Activated naive CD4-positive, alpha-beta T cell treated with anti-CD3 and anti-CD28 coated beads, Interleukin-2, amount 50 U/mL, for 24 hours (primary cell): ENCODE measurements at regions not wholly inside any gene's neighbourhood (a gene's known extent, or its start where the extent isn't known, plus 50 kb on each side); places are given as distances from the start of the nearest gene placed in this dataset.
"Not testable (repeated sequence)": the region's sequence is repeated elsewhere in the genome, so short reads cannot be mapped to it uniquely, and the experiment has no call there.

Experiments
- H3K27ac Mint-ChIP-seq: one replicate; pipeline ENCODE4 v1.8.0; 2021; ENCODE audit warnings: mild to moderate bottlenecking, mixed read lengths
- H3K27me3 Mint-ChIP-seq: one replicate; pipeline ENCODE4 v1.8.0; 2021; ENCODE audit warnings: mixed read lengths
- H3K36me3 Mint-ChIP-seq: one replicate; pipeline ENCODE4 v1.8.0; 2021; ENCODE audit warnings: mixed read lengths
- H3K4me1 Mint-ChIP-seq: one replicate; pipeline ENCODE4 v1.8.0; 2021; ENCODE audit warnings: mixed read lengths
- H3K4me3 Mint-ChIP-seq: one replicate; pipeline ENCODE4 v1.8.0; 2021; ENCODE audit warnings: mild to moderate bottlenecking, mixed read lengths
- H3K9me3 Mint-ChIP-seq: one replicate; pipeline ENCODE4 v1.8.0; 2021; ENCODE audit warnings: mixed read lengths

GRCh38 chr14:26655128-26655527 is 57.3 kb upstream of the NOVA1 start:
- Mint-ChIP-seq H3K27ac (no peak overlapping the region), H3K9me3 (no peaks in the 10 kb centered on the region), H3K36me3 (no peaks in the 10 kb centered on the region), H3K4me3 (no peak overlapping the region), H3K27me3 (no peaks in the 10 kb centered on the region), H3K4me1 (no peaks in the 10 kb centered on the region)

GRCh38 chr14:26663506-26663905 is 65.7 kb upstream of the NOVA1 start:
- H3K9me3 Mint-ChIP-seq, result peaks cover 16% of the 10 kb centered on the region
- H3K4me1 Mint-ChIP-seq, result no peaks in the 10 kb centered on the region
- no peaks in the 10 kb centered on the region for H3K36me3 Mint-ChIP-seq
- H3K4me3 Mint-ChIP-seq, result no peak overlapping the region
- H3K27me3 Mint-ChIP-seq, result no peaks in the 10 kb centered on the region
- no peak overlapping the region for H3K27ac Mint-ChIP-seq

DNA sequence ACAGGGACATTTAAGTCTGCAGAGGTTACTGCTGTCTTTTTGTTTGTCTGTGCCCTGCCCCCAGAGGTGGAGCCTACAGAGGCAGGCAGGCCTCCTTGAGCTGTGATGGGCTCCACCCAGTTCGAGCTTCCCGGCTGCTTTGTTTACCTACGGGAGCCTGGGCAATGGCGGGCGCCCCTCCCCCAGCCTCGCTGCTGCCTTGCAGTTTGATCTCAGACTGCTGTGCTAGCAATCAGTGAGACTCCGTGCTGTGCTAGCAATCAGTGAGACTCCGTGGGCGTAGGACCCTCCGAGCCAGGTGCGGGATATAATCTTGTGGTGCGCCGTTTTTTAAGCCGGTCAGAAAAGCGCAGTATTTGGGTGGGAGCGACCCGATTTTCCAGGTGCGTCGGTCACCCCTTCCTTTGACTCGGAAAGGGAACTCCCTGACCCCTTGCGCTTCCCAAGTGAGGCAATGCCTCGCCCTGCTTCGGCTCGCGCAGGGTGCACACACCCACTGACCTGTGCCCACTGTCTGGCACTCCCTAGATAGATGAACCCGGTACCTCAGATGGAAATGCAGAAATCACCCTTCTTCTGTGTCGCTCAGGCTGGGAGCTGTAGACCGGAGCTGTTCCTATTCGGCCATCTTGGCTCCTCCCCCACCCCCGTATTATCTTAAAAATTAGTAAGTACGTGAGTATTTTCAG is 81.0 kb upstream of the NOVA1 start:
- H3K27me3 Mint-ChIP-seq, H3K4me1 Mint-ChIP-seq, H3K4me3 Mint-ChIP-seq, H3K27ac Mint-ChIP-seq, H3K36me3 Mint-ChIP-seq: not testable (repeated sequence)
- H3K9me3 Mint-ChIP-seq, result peaks cover 14% of the 10 kb centered on the region

- Mint-ChIP-seq H3K4me3 (no peak overlapping the region), H3K4me1 (no peaks in the 10 kb centered on the region), H3K27ac (no peak overlapping the region), H3K9me3 (peaks cover 4% of the 10 kb centered on the region), H3K36me3 (no peaks in the 10 kb centered on the region), H3K27me3 (no peaks in the 10 kb centered on the region)
These were observed 87.6 kb upstream of the NOVA1 start for GRCh38 chr14:26685401-26685800.

DNA sequence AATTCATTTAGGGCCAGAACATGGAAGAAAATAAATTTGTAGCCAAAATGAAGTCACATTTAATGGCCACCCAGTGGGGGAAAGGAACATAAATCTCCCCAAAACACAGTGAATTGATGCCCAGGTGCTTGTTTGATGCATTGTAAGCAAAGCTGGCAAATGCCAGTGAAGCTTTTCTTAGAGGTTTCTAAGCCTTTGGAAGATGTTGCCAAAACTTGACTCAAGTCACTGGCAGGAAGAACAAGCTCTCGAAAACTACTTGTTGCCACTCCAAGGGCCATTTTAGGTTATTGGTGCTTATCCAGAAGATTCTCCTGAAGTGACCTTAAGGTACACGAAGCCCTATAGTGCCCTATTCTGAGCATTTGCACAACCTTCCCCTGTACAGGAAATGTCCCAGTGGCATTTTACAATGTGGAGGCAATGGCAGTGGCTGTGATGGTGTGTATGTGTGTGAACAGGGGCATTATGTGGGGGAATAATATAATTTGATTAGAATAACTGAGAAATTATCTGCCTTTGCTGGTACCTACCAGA is 89.5 kb upstream of the NOVA1 start:
- H3K27ac Mint-ChIP-seq, result no peak overlapping the region
- H3K27me3 Mint-ChIP-seq, result no peaks in the 10 kb centered on the region
- H3K36me3 Mint-ChIP-seq, result no peaks in the 10 kb centered on the region
- H3K9me3 Mint-ChIP-seq, result peaks cover 13% of the 10 kb centered on the region
- H3K4me3 Mint-ChIP-seq, result no peak overlapping the region
- H3K4me1 Mint-ChIP-seq, result no peaks in the 10 kb centered on the region

GRCh38 chr14:26694521-26694920 is 96.7 kb upstream of the NOVA1 start:
- Mint-ChIP-seq H3K27me3 (no peaks in the 10 kb centered on the region), H3K4me3 (no peak overlapping the region), H3K4me1 (no peaks in the 10 kb centered on the region), H3K9me3 (peaks cover 13% of the 10 kb centered on the region), H3K27ac (no peak overlapping the region), H3K36me3 (no peaks in the 10 kb centered on the region)

DNA sequence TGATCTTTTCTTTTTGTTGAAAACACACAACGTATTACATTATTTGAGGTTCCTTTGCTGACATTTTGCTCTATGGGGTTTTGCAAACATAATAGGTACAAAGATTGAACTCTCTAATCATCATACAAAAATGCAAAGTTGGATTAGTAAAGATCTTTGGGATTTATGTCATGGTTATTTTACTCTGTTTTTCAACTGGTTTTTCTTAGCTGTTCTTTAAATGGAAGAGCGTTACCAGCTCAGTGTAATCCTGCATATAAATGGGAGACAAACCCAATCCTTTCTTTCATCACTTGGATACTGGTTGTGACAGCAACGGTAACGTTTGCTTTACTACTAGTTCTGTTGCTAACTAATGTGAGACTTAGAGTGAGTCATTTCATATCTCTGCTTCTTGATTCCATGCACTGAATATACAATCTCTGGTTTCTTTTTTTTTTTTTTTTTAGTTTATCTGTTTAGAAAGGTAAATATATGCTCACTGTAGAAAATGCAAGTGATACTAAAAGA is 104.9 kb upstream of the NOVA1 start:
- no peak overlapping the region for H3K4me3 Mint-ChIP-seq
- H3K4me1 Mint-ChIP-seq, result no peaks in the 10 kb centered on the region
- H3K36me3 Mint-ChIP-seq, result no peaks in the 10 kb centered on the region
- no peak overlapping the region for H3K27ac Mint-ChIP-seq
- peaks cover 10% of the 10 kb centered on the region for H3K9me3 Mint-ChIP-seq
- no peaks in the 10 kb centered on the region for H3K27me3 Mint-ChIP-seq

GRCh38 chr14:26703686-26704366 is 106.0 kb upstream of the NOVA1 start:
- Mint-ChIP-seq H3K27me3 (no peaks in the 10 kb centered on the region), H3K4me3 (no peak overlapping the region), H3K36me3 (no peaks in the 10 kb centered on the region), H3K27ac (no peak overlapping the region), H3K9me3 (peaks cover 10% of the 10 kb centered on the region), H3K4me1 (no peaks in the 10 kb centered on the region)

DNA sequence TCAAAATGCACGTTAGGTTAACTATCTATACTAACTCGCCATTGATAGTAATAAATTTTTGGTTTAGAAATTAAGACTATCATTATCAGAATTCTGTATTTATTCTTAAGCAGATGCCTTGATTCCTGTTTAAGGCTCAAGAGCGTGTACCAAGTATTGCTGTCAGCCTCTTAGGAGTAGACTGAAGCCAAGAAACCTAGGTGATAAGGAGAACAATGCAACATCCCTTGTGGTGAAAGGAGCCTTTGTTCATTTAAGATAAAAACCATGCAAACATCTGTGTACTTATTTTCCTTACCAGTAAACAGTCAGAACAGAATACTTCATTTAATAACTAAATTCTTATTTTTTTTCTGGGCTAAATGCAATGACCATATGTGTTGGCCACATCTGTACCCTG is 109.4 kb upstream of the NOVA1 start:
- Mint-ChIP-seq H3K27ac (no peak overlapping the region), H3K9me3 (peaks cover 4% of the 10 kb centered on the region), H3K4me3 (no peak overlapping the region), H3K4me1 (no peaks in the 10 kb centered on the region), H3K27me3 (no peaks in the 10 kb centered on the region), H3K36me3 (no peaks in the 10 kb centered on the region)

DNA sequence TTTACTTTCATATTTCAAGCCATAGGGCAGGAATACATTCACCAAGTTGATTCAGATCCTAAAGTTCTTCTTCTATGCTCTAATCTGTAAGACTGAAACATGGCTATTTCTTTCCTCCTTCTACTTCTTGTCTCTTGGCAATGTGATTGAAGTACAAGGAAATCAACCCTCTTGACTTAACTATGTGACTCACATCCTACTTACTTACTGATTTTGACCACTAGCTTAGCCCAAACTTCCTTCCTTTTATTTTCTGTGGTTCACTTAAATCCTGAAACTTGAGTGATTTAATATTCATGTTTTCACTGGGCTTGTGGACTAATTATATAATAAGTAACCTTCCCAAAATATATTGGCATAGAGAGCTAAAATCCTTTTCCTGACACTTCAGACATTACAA is 111.2 kb upstream of the NOVA1 start:
- Mint-ChIP-seq H3K27ac (no peak overlapping the region), H3K4me3 (no peak overlapping the region), H3K36me3 (no peaks in the 10 kb centered on the region), H3K27me3 (no peaks in the 10 kb centered on the region), H3K4me1 (no peaks in the 10 kb centered on the region), H3K9me3 (peaks cover 10% of the 10 kb centered on the region)

- H3K27me3 Mint-ChIP-seq, result no peaks in the 10 kb centered on the region
- no peak overlapping the region for H3K27ac Mint-ChIP-seq
- H3K4me3 Mint-ChIP-seq, result no peak overlapping the region
- no peaks in the 10 kb centered on the region for H3K4me1 Mint-ChIP-seq
- H3K36me3 Mint-ChIP-seq, result no peaks in the 10 kb centered on the region
- peaks cover 15% of the 10 kb centered on the region for H3K9me3 Mint-ChIP-seq
These were observed 121.7 kb upstream of the NOVA1 start for GRCh38 chr14:26719514-26719913.

- H3K27me3 Mint-ChIP-seq, result no peaks in the 10 kb centered on the region
- no peak overlapping the region for H3K4me3 Mint-ChIP-seq
- H3K36me3 Mint-ChIP-seq, result no peaks in the 10 kb centered on the region
- H3K27ac Mint-ChIP-seq, result no peak overlapping the region
- H3K9me3 Mint-ChIP-seq, result peaks cover 4% of the 10 kb centered on the region
- no peaks in the 10 kb centered on the region for H3K4me1 Mint-ChIP-seq
These were observed 124.4 kb upstream of the NOVA1 start for GRCh38 chr14:26722258-26722657.

- Mint-ChIP-seq H3K4me1 (no peaks in the 10 kb centered on the region), H3K9me3 (peaks cover 21% of the 10 kb centered on the region), H3K27me3 (no peaks in the 10 kb centered on the region), H3K27ac (no peak overlapping the region), H3K36me3 (no peaks in the 10 kb centered on the region), H3K4me3 (no peak overlapping the region)
These were observed 132.0 kb upstream of the NOVA1 start for GRCh38 chr14:26729851-26730250.

- Mint-ChIP-seq H3K4me1 (no peaks in the 10 kb centered on the region), H3K36me3 (no peaks in the 10 kb centered on the region), H3K27ac (no peak overlapping the region), H3K9me3 (peaks cover 21% of the 10 kb centered on the region), H3K27me3 (no peaks in the 10 kb centered on the region), H3K4me3 (no peak overlapping the region)
These were observed 133.2 kb upstream of the NOVA1 start for GRCh38 chr14:26730929-26731618.

DNA sequence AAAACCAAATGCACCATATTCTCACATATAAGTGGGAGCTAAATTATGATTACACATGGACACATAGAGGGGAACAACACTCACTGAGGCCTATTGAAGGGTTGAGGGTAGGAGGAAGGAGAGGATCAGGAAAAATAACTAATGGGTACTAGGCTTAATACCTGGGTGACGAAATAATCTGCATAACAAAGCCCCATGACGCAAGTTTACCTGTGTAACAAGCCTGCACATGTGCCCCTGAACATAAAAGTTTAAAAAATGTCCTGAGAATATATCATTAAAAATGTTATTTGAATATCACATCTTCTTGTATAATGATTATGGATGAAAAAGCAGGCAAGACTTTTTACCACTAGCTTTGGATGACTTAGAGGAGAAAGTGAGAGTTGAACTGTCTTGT is 138.0 kb upstream of the NOVA1 start:
- H3K4me1 Mint-ChIP-seq, result no peaks in the 10 kb centered on the region
- H3K27ac Mint-ChIP-seq, result no peak overlapping the region
- peaks cover 13% of the 10 kb centered on the region for H3K9me3 Mint-ChIP-seq
- no peak overlapping the region for H3K4me3 Mint-ChIP-seq
- H3K27me3 Mint-ChIP-seq, result no peaks in the 10 kb centered on the region
- no peaks in the 10 kb centered on the region for H3K36me3 Mint-ChIP-seq

GRCh38 chr14:26738571-26738970 is 140.7 kb upstream of the NOVA1 start:
- Mint-ChIP-seq H3K36me3 (no peaks in the 10 kb centered on the region), H3K9me3 (no peaks in the 10 kb centered on the region), H3K4me1 (no peaks in the 10 kb centered on the region), H3K27me3 (no peaks in the 10 kb centered on the region), H3K27ac (no peak overlapping the region), H3K4me3 (no peak overlapping the region)
